SK-N-SH (cell line): ENCODE measurements at regions not wholly inside any gene's neighbourhood (a gene's known extent, or its start where the extent isn't known, plus 50 kb on each side); places are given as distances from the start of the nearest gene placed in this dataset.

Experiments
- CTCF ChIA-PET: fragments of 300-600, 350-600 bp; formaldehyde crosslinking; extraction: SDS; loops from one replicate; lab custom pipeline; 2021; lab: Yijun Ruan, JAX
- POLR2A ChIA-PET: fragments of 350-600 bp; sonication (Branson Sonifier 250); formaldehyde crosslinking; extraction: SDS; loops from one replicate; lab custom pipeline; 2020; ENCODE audit warnings: antibody characterized with exemption, inconsistent platforms; lab: Yijun Ruan, JAX
- DNase-seq: peaks from one replicate; pipeline ENCODE4 v3.0.0; 2012
- H2AFZ ChIP-seq: fragments of 200-600 bp; sonication (generic); 2 replicates; pipeline ENCODE4 v1.8.1; 2016; ENCODE audit warnings: antibody characterized with exemption, mild to moderate bottlenecking, low read depth
- H3F3A ChIP-seq: fragments of 200-600 bp; sonication (generic); replicated peaks from 2 replicates; pipeline ENCODE3; 2016; ENCODE audit warnings: antibody characterized with exemption, mild to moderate bottlenecking; ENCODE audit not compliant: insufficient read depth
- H3K27ac ChIP-seq, 2 experiments: fragments of 200-500 bp in 1 of 2; fragments of 200-600 bp in 1 of 2; sonication (Bioruptor generic) in 1 of 2; sonication (generic), shearing (Covaris generic) in 1 of 2; 2 replicates each; pipeline versions ENCODE4 v1.5.1 to v1.6.1; 2014 to 2016; ENCODE audit warnings: low read depth in 2 of 2, inconsistent platforms in 1 of 2, low read length in 1 of 2, mild to moderate bottlenecking in 1 of 2, mixed read lengths in 1 of 2
- H3K27me3 ChIP-seq: fragments of 200-600 bp; sonication (generic), shearing (Covaris generic); 2 replicates; pipeline ENCODE4 v1.6.1; 2016; ENCODE audit warnings: mixed run types; ENCODE audit not compliant: insufficient read depth
- H3K36me3 ChIP-seq, 2 experiments: fragments of 200-500 bp in 1 of 2; fragments of 200-600 bp in 1 of 2; sonication (Bioruptor generic) in 1 of 2; sonication (generic) in 1 of 2; replicated peaks in 1 of 2; 2 replicates each; pipeline versions ENCODE3 to v1.5.1; 2014 to 2016; ENCODE audit warnings: low read length in 1 of 2, mild to moderate bottlenecking in 1 of 2; ENCODE audit not compliant: insufficient read depth in 2 of 2, control insufficient read depth in 1 of 2
- H3K4me1 ChIP-seq, 2 experiments: fragments of 200-500 bp in 1 of 2; fragments of 200-600 bp in 1 of 2; sonication (Bioruptor generic) in 1 of 2; sonication (generic), shearing (Covaris generic) in 1 of 2; 2 replicates each; pipeline versions ENCODE4 v1.5.1 to v1.6.1; 2014 to 2016; ENCODE audit warnings: low read depth in 1 of 2, low read length in 1 of 2, mixed run types in 1 of 2; ENCODE audit not compliant: insufficient read depth in 2 of 2, control insufficient read depth in 1 of 2
- H3K4me2 ChIP-seq: fragments of 200-600 bp; sonication (generic), shearing (Covaris generic); 2 replicates; pipeline ENCODE4 v1.6.1; 2017; ENCODE audit warnings: mixed run types
- H3K4me3 ChIP-seq, 2 experiments: fragments of 200-500 bp in 1 of 2; fragments of 200-600 bp in 1 of 2; sonication (Bioruptor generic) in 1 of 2; sonication (generic), shearing (Covaris generic) in 1 of 2; 2 replicates each; pipeline versions ENCODE4 v1.5.1 to v1.8.1; 2014 to 2016; ENCODE audit warnings: low read depth in 2 of 2, inconsistent platforms in 1 of 2, low read length in 1 of 2, mild to moderate bottlenecking in 1 of 2, mixed read lengths in 1 of 2, moderate library complexity in 1 of 2
- H3K79me2 ChIP-seq: fragments of 200-600 bp; sonication (generic); 2 replicates; pipeline ENCODE4 v1.8.1; 2017; ENCODE audit warnings: mild to moderate bottlenecking; ENCODE audit not compliant: insufficient read depth
- H3K9ac ChIP-seq: fragments of 200-600 bp; sonication (generic); 2 replicates; pipeline ENCODE4 v1.6.1; 2017; ENCODE audit warnings: mixed run types
- H3K9me2 ChIP-seq: fragments of 200-600 bp; sonication (generic); 2 replicates; pipeline ENCODE4 v1.6.1; 2017; ENCODE audit warnings: mixed run types
- H3K9me3 ChIP-seq: fragments of 200-600 bp; sonication (generic); 2 replicates; pipeline ENCODE4 v1.6.1; 2017; ENCODE audit warnings: mixed run types, mild to moderate bottlenecking, moderate library complexity
- H4K20me1 ChIP-seq: fragments of 200-600 bp; sonication (generic); 2 replicates; pipeline ENCODE4 v1.6.1; 2017; ENCODE audit warnings: mild to moderate bottlenecking, mixed run types; ENCODE audit not compliant: insufficient read depth
- CTCF ChIP-seq: fragments of 200-600 bp; sonication (generic); IDR thresholded peaks from 2 replicates; pipeline ENCODE4 v1.6.1; 2017; ENCODE audit warnings: antibody characterized with exemption, mild to moderate bottlenecking, moderate library complexity
- EZH2phosphoT487 ChIP-seq: fragments of 200-600 bp; sonication (generic); IDR thresholded peaks from 2 replicates; pipeline ENCODE4 v1.6.1; 2017; ENCODE audit warnings: low read depth, mixed run types, mild to moderate bottlenecking, antibody characterized with exemption, moderate library complexity, borderline replicate concordance
- FOSL2 ChIP-seq: IDR thresholded peaks from 2 replicates; pipeline ENCODE4 v1.4.0; 2012; ENCODE audit warnings: low read depth, mild to moderate bottlenecking, moderate library complexity, borderline replicate concordance
- GATA2 ChIP-seq: sonication (generic); formaldehyde crosslinking; IDR thresholded peaks from 2 replicates; pipeline ENCODE4 v1.5.0; 2020; ENCODE audit warnings: mild to moderate bottlenecking, missing genetic modification reagents
- JUND ChIP-seq: IDR thresholded peaks from 2 replicates; pipeline ENCODE4 v1.4.0; 2012
- MAX ChIP-seq: IDR thresholded peaks from 2 replicates; pipeline ENCODE4 v1.4.0; 2012; ENCODE audit warnings: low read depth
- RAD21 ChIP-seq: IDR thresholded peaks from 2 replicates; pipeline ENCODE4 v1.6.1; 2012; ENCODE audit warnings: mild to moderate bottlenecking, low read length
- RCOR1 ChIP-seq: fragments of 150-350 bp; IDR thresholded peaks from 2 replicates; pipeline ENCODE4 v1.6.1; 2017; ENCODE audit warnings: antibody characterized with exemption, low read length
- REST ChIP-seq: IDR thresholded peaks from 2 replicates; pipeline ENCODE4 v1.6.1; 2012; ENCODE audit warnings: mild to moderate bottlenecking, low read depth, low read length, moderate library complexity
- RFX5 ChIP-seq: IDR thresholded peaks from 2 replicates; pipeline ENCODE4 v1.6.1; 2012; ENCODE audit warnings: mild to moderate bottlenecking, improper control_type of control experiment, low read length
- SIN3A ChIP-seq: IDR thresholded peaks from 2 replicates; pipeline ENCODE4 v1.6.1; 2012; ENCODE audit warnings: low read depth, mild to moderate bottlenecking, low read length, moderate library complexity, borderline replicate concordance
- TCF12 ChIP-seq: IDR thresholded peaks from 2 replicates; pipeline ENCODE4 v1.4.0; 2012
- TEAD4 ChIP-seq: IDR thresholded peaks from 2 replicates; pipeline ENCODE4 v1.4.0; 2012; ENCODE audit warnings: mild to moderate bottlenecking, borderline replicate concordance; ENCODE audit not compliant: insufficient read depth
- USF1 ChIP-seq: IDR thresholded peaks from 2 replicates; pipeline ENCODE4 v1.4.0; 2012; ENCODE audit warnings: low read depth, borderline replicate concordance
- WGBS: methylation state at CpG from one replicate; pipeline ENCODE4 v1.1.6; 2017; ENCODE audit warnings: low lambda C conversion rate; 5-methylcytosine and 5-hydroxymethylcytosine counted together

GRCh38 chr6:111985202-111985731, 68.6 kb upstream of the CCN6 start:
- H2AFZ ChIP-seq, result peak overlapping the region; percentile 86
- H3K79me2 ChIP-seq, result no peaks in the 10 kb centered on the region
- H3K9me3 ChIP-seq, result no peaks in the 10 kb centered on the region
- H4K20me1 ChIP-seq, result no peaks in the 10 kb centered on the region
- no peak for DNase-seq
- ChIA-PET CTCF (interaction anchor here (1.0 to 1.3 kb wide), 3 partner anchors 8 to 275 kb away, joined by 3 to 5 read pairs (median 4); no protein-coding TSS in a partner anchor), POLR2A (interaction anchor here (0.7 kb wide), 1 partner anchor 112 kb away, joined by 3 read pairs; the partner anchor contains the start of gene FYN)
- no peak overlapping the region for H3K4me2 ChIP-seq
- no peak overlapping the region for H3K4me3 ChIP-seq
- WGBS, result 75% methylated on average over 4 of the region's 4 CpGs
- H3K9me2 ChIP-seq, result no peaks in the 10 kb centered on the region
- no peak for TF ChIP-seq RAD21
- peak; percentile 81 for TF ChIP-seq USF1
- TF ChIP-seq CTCF, result 0 out of 2 replicates have a peak, but pooled peaks have one; percentile 9
- no peak for TF ChIP-seq GATA2 (CRISPR knock-in tag)
- no peak for TF ChIP-seq REST
- no peak for TF ChIP-seq SIN3A
- TF ChIP-seq TEAD4, result no peak
- no peak for TF ChIP-seq RCOR1
- TF ChIP-seq TCF12, result peak; percentile 49; the same call in 1 of the 2 replicates
- TF ChIP-seq RFX5, result no peak
- TF ChIP-seq FOSL2, result peak; percentile 63; the same call in 1 of the 2 replicates
- no peak for TF ChIP-seq JUND
- peak; percentile 96 for TF ChIP-seq MAX
- no peak for TF ChIP-seq EZH2phosphoT487
- H3F3A ChIP-seq, result peaks cover 12% of the 10 kb centered on the region
- H3K4me1 ChIP-seq, result peaks cover 0 to 11% of the 10 kb centered on the region in 2 experiments; a peak in 1 of 4 replicates
- H3K9ac ChIP-seq, result peak overlapping the region; percentile 39; the same call in 1 of the 2 replicates
- H3K36me3 ChIP-seq, result no peaks in the 10 kb centered on the region
- no peaks in the 10 kb centered on the region for H3K27me3 ChIP-seq
- peak overlapping the region in 1 of 2 experiments; percentile 90; a peak in 2 of 4 replicates for H3K27ac ChIP-seq
